H9 (cell line): ENCODE measurements at regions not wholly inside any gene's neighbourhood (a gene's known extent, or its start where the extent isn't known, plus 50 kb on each side); places are given as distances from the start of the nearest gene placed in this dataset.

Experiments used
- DNase-seq: peaks from one replicate; pipeline ENCODE4 v3.0.0-alpha.2; 2017
- H2AFZ ChIP-seq: one replicate; pipeline ENCODE4 v1.6.1; 2013; ENCODE audit warnings: mild to moderate bottlenecking, low read length, control low read depth, moderate library complexity
- H2AK5ac ChIP-seq: 2 replicates; pipeline ENCODE4 v1.6.1; 2013; ENCODE audit warnings: low read length, control low read depth, mixed read lengths; ENCODE audit not compliant: insufficient read length
- H2BK120ac ChIP-seq: one replicate; pipeline ENCODE4 v1.6.1; 2013; ENCODE audit warnings: low read depth, mild to moderate bottlenecking, low read length, control low read depth, inconsistent platforms; ENCODE audit not compliant: poor library complexity, severe bottlenecking
- H2BK12ac ChIP-seq: 2 replicates; pipeline ENCODE4 v1.6.1; 2013; ENCODE audit warnings: low read length, control low read depth, mixed read lengths, low read depth; ENCODE audit not compliant: insufficient read length
- H2BK15ac ChIP-seq: 2 replicates; pipeline ENCODE4 v1.6.1; 2013; ENCODE audit warnings: low read depth, low read length, control low read depth
- H2BK20ac ChIP-seq: one replicate; pipeline ENCODE4 v1.6.1; 2013; ENCODE audit warnings: low read depth, mild to moderate bottlenecking, low read length, control low read depth, inconsistent platforms; ENCODE audit not compliant: poor library complexity, severe bottlenecking
- H2BK5ac ChIP-seq: 2 replicates; pipeline ENCODE4 v1.6.1; 2013; ENCODE audit warnings: low read length, control low read depth, mixed read lengths; ENCODE audit not compliant: insufficient read length
- H3K14ac ChIP-seq: 2 replicates; pipeline ENCODE4 v1.6.1; 2013; ENCODE audit warnings: low read length, control low read depth; ENCODE audit not compliant: insufficient read depth
- H3K18ac ChIP-seq: 2 replicates; pipeline ENCODE4 v1.6.1; 2013; ENCODE audit warnings: low read depth, mild to moderate bottlenecking, mixed read lengths, low read length, control low read depth; ENCODE audit not compliant: insufficient read length
- H3K23ac ChIP-seq: 2 replicates; pipeline ENCODE4 v1.6.1; 2013; ENCODE audit warnings: low read length, control low read depth, mixed read lengths, low read depth; ENCODE audit not compliant: insufficient read length
- H3K23me2 ChIP-seq: 2 replicates; pipeline ENCODE4 v1.6.1; 2013; ENCODE audit warnings: low read depth, mild to moderate bottlenecking, mixed read lengths, low read length, control low read depth; ENCODE audit not compliant: insufficient read length, poor library complexity, severe bottlenecking
- H3K27ac ChIP-seq: 2 replicates; pipeline ENCODE4 v1.5.1; 2013; ENCODE audit warnings: low read length, control low read depth, mixed read lengths, low read depth; ENCODE audit not compliant: insufficient read length
- H3K27me3 ChIP-seq: 2 replicates; pipeline ENCODE4 v1.6.1; 2013; ENCODE audit warnings: low read length, control low read depth, inconsistent platforms; ENCODE audit not compliant: insufficient read depth
- H3K4ac ChIP-seq: 2 replicates; pipeline ENCODE4 v1.6.1; 2013; ENCODE audit warnings: low read depth, mild to moderate bottlenecking, control low read depth, inconsistent platforms, low read length, moderate library complexity
- H3K4me1 ChIP-seq: 2 replicates; pipeline ENCODE4 v1.6.1; 2013; ENCODE audit warnings: low read length, control low read depth, inconsistent platforms; ENCODE audit not compliant: insufficient read depth
- H3K4me2 ChIP-seq: 2 replicates; pipeline ENCODE4 v1.6.1; 2013; ENCODE audit warnings: low read length, control low read depth, mixed read lengths; ENCODE audit not compliant: insufficient read length, insufficient read depth
- H3K56ac ChIP-seq: 2 replicates; pipeline ENCODE4 v1.6.1; 2013; ENCODE audit warnings: low read depth, mild to moderate bottlenecking, mixed read lengths, low read length, control low read depth; ENCODE audit not compliant: insufficient read length
- H3K79me1 ChIP-seq: 2 replicates; pipeline ENCODE4 v1.6.1; 2013; ENCODE audit warnings: low read depth, mild to moderate bottlenecking, moderate library complexity, low read length, control low read depth, inconsistent platforms; ENCODE audit not compliant: insufficient read depth, poor library complexity, severe bottlenecking
- H3K79me2 ChIP-seq: 2 replicates; pipeline ENCODE4 v1.6.1; 2013; ENCODE audit warnings: low read length, control low read depth, inconsistent platforms; ENCODE audit not compliant: insufficient read depth
- H3K9ac ChIP-seq: 2 replicates; pipeline ENCODE4 v1.6.1; 2013; ENCODE audit warnings: low read length, control low read depth, mixed read lengths; ENCODE audit not compliant: insufficient read length; ENCODE audit errors: extremely low read depth
- H3K9me3 ChIP-seq: one replicate; pipeline ENCODE4 v1.6.1; 2013; ENCODE audit warnings: low read depth, low read length, inconsistent platforms; ENCODE audit not compliant: control insufficient read depth
- H3T11ph ChIP-seq: one replicate; pipeline ENCODE4 v1.6.1; 2013; ENCODE audit warnings: mild to moderate bottlenecking, low read length, control low read depth, inconsistent platforms
- H4K20me1 ChIP-seq: one replicate; pipeline ENCODE4 v1.6.1; 2013; ENCODE audit not compliant: control insufficient read depth, insufficient read length, insufficient read depth
- H4K5ac ChIP-seq: 2 replicates; pipeline ENCODE4 v1.6.1; 2013; ENCODE audit warnings: low read depth, mild to moderate bottlenecking, mixed read lengths, low read length, control low read depth; ENCODE audit not compliant: insufficient read length
- H4K8ac ChIP-seq: replicated peaks from 2 replicates; pipeline ENCODE4 v1.6.1; 2013; ENCODE audit warnings: low read length, control low read depth, mixed read lengths, low read depth; ENCODE audit not compliant: insufficient read length
- H4K91ac ChIP-seq: 2 replicates; pipeline ENCODE4 v1.6.1; 2013; ENCODE audit warnings: low read depth, mild to moderate bottlenecking, moderate library complexity, mixed read lengths, low read length, control low read depth; ENCODE audit not compliant: insufficient read length
- H3K27ac Mint-ChIP-seq, 3 experiments: 2 replicates in 2 of 3; 3 replicates in 1 of 3; pipeline ENCODE4 v1.8.0; 2020 to 2021; ENCODE audit warnings: mixed read lengths in 3 of 3, mild to moderate bottlenecking in 1 of 3, moderate library complexity in 1 of 3
- H3K27me3 Mint-ChIP-seq: 2 replicates; pipeline ENCODE4 v1.8.0; 2021; ENCODE audit warnings: low read depth, mild to moderate bottlenecking, moderate library complexity, mixed read lengths
- H3K36me3 Mint-ChIP-seq, 3 experiments: 2 replicates in 2 of 3; 3 replicates in 1 of 3; pipeline ENCODE4 v1.8.0; 2020 to 2021; ENCODE audit warnings: low read depth in 3 of 3, mixed read lengths in 3 of 3; ENCODE audit not compliant: insufficient read depth in 1 of 3
- H3K4me1 Mint-ChIP-seq, 2 experiments: 2 replicates each; pipeline ENCODE4 v1.8.0; 2020; ENCODE audit warnings: mixed read lengths in 2 of 2
- H3K4me3 Mint-ChIP-seq, 2 experiments: 2 replicates in 1 of 2; 3 replicates in 1 of 2; pipeline ENCODE4 v1.8.0; 2020 to 2021; ENCODE audit warnings: mild to moderate bottlenecking in 2 of 2, mixed read lengths in 2 of 2, moderate library complexity in 1 of 2
- H3K9me3 Mint-ChIP-seq, 2 experiments: 2 replicates in 1 of 2; 3 replicates in 1 of 2; pipeline ENCODE4 v1.8.0; 2020; ENCODE audit warnings: mild to moderate bottlenecking in 2 of 2, mixed read lengths in 2 of 2, moderate library complexity in 1 of 2
- TF ChIP-seq, protein P1 (sequence below): fragments of 200-600 bp; sonication (generic); conservative IDR thresholded peaks from 3 replicates; pipeline ENCODE4 v1.8.0; 2021; ENCODE audit warnings: antibody characterized with exemption, mild to moderate bottlenecking

- H4K8ac ChIP-seq: no peak overlapping the region
- Mint-ChIP-seq H3K27me3 (peaks cover 29% of the 10 kb centered on the region), H3K36me3 (no peaks in the 10 kb centered on the region; a peak in 1 of 7 replicates), H3K4me1 (peaks cover 28 to 29% of the 10 kb centered on the region in 2 experiments), H3K27ac (no peak overlapping the region), H3K4me3 (no peak overlapping the region), H3K9me3 (no peaks in the 10 kb centered on the region)
- no peak overlapping the region for H2BK15ac ChIP-seq
- TF ChIP-seq, protein P1, sequence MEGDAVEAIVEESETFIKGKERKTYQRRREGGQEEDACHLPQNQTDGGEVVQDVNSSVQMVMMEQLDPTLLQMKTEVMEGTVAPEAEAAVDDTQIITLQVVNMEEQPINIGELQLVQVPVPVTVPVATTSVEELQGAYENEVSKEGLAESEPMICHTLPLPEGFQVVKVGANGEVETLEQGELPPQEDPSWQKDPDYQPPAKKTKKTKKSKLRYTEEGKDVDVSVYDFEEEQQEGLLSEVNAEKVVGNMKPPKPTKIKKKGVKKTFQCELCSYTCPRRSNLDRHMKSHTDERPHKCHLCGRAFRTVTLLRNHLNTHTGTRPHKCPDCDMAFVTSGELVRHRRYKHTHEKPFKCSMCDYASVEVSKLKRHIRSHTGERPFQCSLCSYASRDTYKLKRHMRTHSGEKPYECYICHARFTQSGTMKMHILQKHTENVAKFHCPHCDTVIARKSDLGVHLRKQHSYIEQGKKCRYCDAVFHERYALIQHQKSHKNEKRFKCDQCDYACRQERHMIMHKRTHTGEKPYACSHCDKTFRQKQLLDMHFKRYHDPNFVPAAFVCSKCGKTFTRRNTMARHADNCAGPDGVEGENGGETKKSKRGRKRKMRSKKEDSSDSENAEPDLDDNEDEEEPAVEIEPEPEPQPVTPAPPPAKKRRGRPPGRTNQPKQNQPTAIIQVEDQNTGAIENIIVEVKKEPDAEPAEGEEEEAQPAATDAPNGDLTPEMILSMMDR: no peak
- no peaks in the 10 kb centered on the region for H3K9me3 ChIP-seq
- H3K27me3 ChIP-seq: no peaks in the 10 kb centered on the region
- no peaks in the 10 kb centered on the region for H4K20me1 ChIP-seq
- no peaks in the 10 kb centered on the region for H3K23me2 ChIP-seq
- H3K14ac ChIP-seq: no peak overlapping the region
- no peak overlapping the region for H2BK12ac ChIP-seq
- no peak overlapping the region for H4K5ac ChIP-seq
- no peak overlapping the region for H3K56ac ChIP-seq
- H2AK5ac ChIP-seq: no peak overlapping the region
- H4K91ac ChIP-seq: no peak overlapping the region
- no peak overlapping the region for H2AFZ ChIP-seq
- H3K23ac ChIP-seq: no peak overlapping the region
- H3K18ac ChIP-seq: no peak overlapping the region
- no peak overlapping the region for H3K9ac ChIP-seq
- no peak for DNase-seq
- H3T11ph ChIP-seq: no peak overlapping the region
- no peaks in the 10 kb centered on the region for H3K79me2 ChIP-seq
- no peaks in the 10 kb centered on the region for H3K79me1 ChIP-seq
- no peak overlapping the region for H3K27ac ChIP-seq
- H3K4me2 ChIP-seq: no peak overlapping the region
- no peak overlapping the region for H2BK5ac ChIP-seq
- H2BK120ac ChIP-seq: no peak overlapping the region
- H3K4ac ChIP-seq: no peak overlapping the region
- no peak overlapping the region for H2BK20ac ChIP-seq
- H3K4me1 ChIP-seq: peaks cover 2% of the 10 kb centered on the region; the same call in 1 of the 2 replicates
Measured at GRCh38 chr7:54186336-54186735, 355.8 kb upstream of the VSTM2A start.
